GM23338 (cell line): ENCODE measurements at regions not wholly inside any gene's neighbourhood (a gene's known extent, or its start where the extent isn't known, plus 50 kb on each side); places are given as distances from the start of the nearest gene placed in this dataset.

Experiments
- ATAC-seq: fragments of 200-7000 bp; cut with Tn5 transposase; 3 replicates; pipeline ENCODE4 v1.9.1; 2020
- DNase-seq: peaks from one replicate; pipeline ENCODE4 v3.0.0-alpha.2; 2015; ENCODE audit warnings: low spot score
- H2AFZ ChIP-seq: fragments of 200-600 bp; sonication (generic); 2 replicates; pipeline ENCODE4 v1.8.0; 2016; ENCODE audit warnings: antibody characterized with exemption, mild to moderate bottlenecking, moderate library complexity
- H3F3A ChIP-seq: fragments of 200-600 bp; sonication (generic); replicated peaks from 2 replicates; pipeline ENCODE4 v1.8.0; 2017; ENCODE audit warnings: antibody characterized with exemption, mixed run types, low read depth
- H3K27ac ChIP-seq: fragments of 200-600 bp; sonication (generic); 2 replicates; pipeline ENCODE4 v1.6.1; 2016; ENCODE audit warnings: low read depth
- H3K27me3 ChIP-seq: fragments of 200-600 bp; sonication (generic); 2 replicates; pipeline ENCODE4 v1.8.0; 2016; ENCODE audit warnings: mild to moderate bottlenecking, mixed run types, moderate library complexity; ENCODE audit not compliant: insufficient read depth
- H3K36me3 ChIP-seq: fragments of 200-600 bp; sonication (generic); 2 replicates; pipeline ENCODE4 v1.8.0; 2016; ENCODE audit warnings: mild to moderate bottlenecking; ENCODE audit not compliant: insufficient read depth
- H3K4me1 ChIP-seq: fragments of 200-600 bp; sonication (generic); 2 replicates; pipeline ENCODE4 v1.8.0; 2016; ENCODE audit warnings: mild to moderate bottlenecking, moderate library complexity; ENCODE audit not compliant: insufficient read depth
- H3K4me2 ChIP-seq: fragments of 200-600 bp; sonication (generic); 2 replicates; pipeline ENCODE4 v1.7.1; 2017; ENCODE audit warnings: mixed run types
- H3K4me3 ChIP-seq: fragments of 200-600 bp; sonication (generic); 2 replicates; pipeline ENCODE4 v1.6.1; 2016; ENCODE audit warnings: mixed run types
- H3K79me2 ChIP-seq: fragments of 200-600 bp; sonication (generic); replicated peaks from 2 replicates; pipeline ENCODE4 v1.8.0; 2017; ENCODE audit warnings: mild to moderate bottlenecking; ENCODE audit not compliant: insufficient read depth
- H3K9me2 ChIP-seq: fragments of 200-600 bp; sonication (generic); 2 replicates; pipeline ENCODE4 v1.8.0; 2017; ENCODE audit not compliant: insufficient read depth
- H4K20me1 ChIP-seq: fragments of 200-600 bp; sonication (generic); replicated peaks from 2 replicates; pipeline ENCODE4 v1.8.0; 2017; ENCODE audit warnings: mild to moderate bottlenecking; ENCODE audit not compliant: insufficient read depth
- H3K27ac Mint-ChIP-seq: 2 replicates; pipeline ENCODE4 v1.8.0; 2020; ENCODE audit warnings: inconsistent platforms, mild to moderate bottlenecking, moderate library complexity, mixed read lengths
- H3K27me3 Mint-ChIP-seq: 3 replicates; pipeline ENCODE4 v1.8.0; 2022; ENCODE audit warnings: low read depth, mild to moderate bottlenecking, moderate library complexity, mixed read lengths, inconsistent platforms; ENCODE audit not compliant: insufficient read depth, poor library complexity
- H3K36me3 Mint-ChIP-seq: 3 replicates; pipeline ENCODE4 v1.8.0; 2021; ENCODE audit warnings: low read depth, mild to moderate bottlenecking, inconsistent platforms, moderate library complexity, mixed read lengths
- H3K4me1 Mint-ChIP-seq: 3 replicates; pipeline ENCODE4 v1.8.0; 2020; ENCODE audit warnings: mild to moderate bottlenecking, inconsistent platforms, mixed read lengths
- H3K4me3 Mint-ChIP-seq: 3 replicates; pipeline ENCODE4 v1.8.0; 2021; ENCODE audit warnings: moderate library complexity, mild to moderate bottlenecking, inconsistent platforms, mixed read lengths
- H3K9me3 Mint-ChIP-seq: 3 replicates; pipeline ENCODE4 v1.8.0; 2020; ENCODE audit warnings: moderate library complexity, mild to moderate bottlenecking, inconsistent platforms, mixed read lengths
- CREB1 ChIP-seq: fragments of 250-450 bp; sonication (Bioruptor Pico); IDR thresholded peaks from 2 replicates; pipeline ENCODE4 v1.5.0; 2020; ENCODE audit warnings: low read depth, mild to moderate bottlenecking, moderate library complexity
- NANOG ChIP-seq: IDR thresholded peaks from 2 replicates; pipeline ENCODE4 v1.6.1; 2016; ENCODE audit warnings: antibody characterized with exemption, borderline replicate concordance
- POLR2AphosphoS5 ChIP-seq: IDR thresholded peaks from 2 replicates; pipeline ENCODE4 v1.6.1; 2016; ENCODE audit warnings: antibody characterized with exemption, low read depth
- STAT1 ChIP-seq: IDR thresholded peaks from one replicate; pipeline ENCODE4 v1.6.1; 2016; ENCODE audit warnings: antibody characterized with exemption; ENCODE audit not compliant: unreplicated experiment
- ZNF114 ChIP-seq: fragments of 250-450 bp; sonication (Bioruptor Pico); IDR thresholded peaks from 2 replicates; pipeline ENCODE4 v1.5.0; 2020; ENCODE audit warnings: mild to moderate bottlenecking, moderate library complexity
- ZNF331 ChIP-seq: fragments of 250-450 bp; sonication (Bioruptor Pico); IDR thresholded peaks from 2 replicates; pipeline ENCODE4 v1.5.0; 2020; ENCODE audit warnings: low read depth, mild to moderate bottlenecking, moderate library complexity
- TF ChIP-seq, protein P1 (sequence below): IDR thresholded peaks from one replicate; pipeline ENCODE4 v1.6.1; 2018; ENCODE audit warnings: antibody characterized with exemption; ENCODE audit not compliant: unreplicated experiment
- TF ChIP-seq, protein P2 (sequence below), 2 experiments: fragments of 200-600 bp in 1 of 2; sonication (generic) in 1 of 2; conservative IDR thresholded peaks; 2 replicates each; pipeline versions ENCODE4 v1.5.1 to v1.6.1; 2016 to 2017; ENCODE audit warnings: antibody characterized with exemption in 2 of 2, low read depth in 2 of 2, mild to moderate bottlenecking in 2 of 2, moderate library complexity in 1 of 2
- TF ChIP-seq, protein P3 (sequence below): fragments of 250-450 bp; sonication (Bioruptor Pico); IDR thresholded peaks from 2 replicates; pipeline ENCODE4 v1.5.0; 2020; ENCODE audit warnings: mild to moderate bottlenecking, moderate library complexity

DNA sequence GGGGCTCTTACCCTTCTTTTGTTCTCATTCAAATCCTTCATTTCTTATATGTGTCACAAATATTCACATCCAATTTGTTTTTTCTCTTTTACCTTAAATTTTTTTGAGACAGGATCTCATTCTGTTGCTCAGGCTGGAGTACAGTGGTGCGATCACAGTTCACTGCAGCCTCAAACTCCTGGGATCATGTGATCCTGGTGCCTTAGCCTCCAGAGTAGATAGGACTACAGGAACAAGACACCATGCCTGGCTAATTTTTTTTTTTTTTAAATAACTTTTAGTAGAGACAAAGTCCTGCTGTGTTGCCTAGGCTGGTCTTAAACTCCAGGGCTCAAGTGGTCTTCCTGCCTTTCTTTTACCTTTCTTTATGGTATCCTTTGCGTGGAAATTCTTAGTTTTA lies 66.5 kb downstream of the POLR2M start:
- H3K79me2 ChIP-seq = no peaks in the 10 kb centered on the region
- peaks cover 4% of the 10 kb centered on the region for H3K27me3 Mint-ChIP-seq
- H3K4me1 ChIP-seq = peaks cover 5% of the 10 kb centered on the region; the same call in 1 of the 2 replicates
- no peak overlapping the region for H3K4me3 Mint-ChIP-seq
- no peak overlapping the region for H3K4me2 ChIP-seq
- no peak overlapping the region for H3K4me3 ChIP-seq
- ATAC-seq (no peak), DNase-seq (no peak)
- H3K27me3 ChIP-seq = no peaks in the 10 kb centered on the region
- TF ChIP-seq CREB1 (CRISPR knock-in tag) = no peak
- TF ChIP-seq, protein P1, sequence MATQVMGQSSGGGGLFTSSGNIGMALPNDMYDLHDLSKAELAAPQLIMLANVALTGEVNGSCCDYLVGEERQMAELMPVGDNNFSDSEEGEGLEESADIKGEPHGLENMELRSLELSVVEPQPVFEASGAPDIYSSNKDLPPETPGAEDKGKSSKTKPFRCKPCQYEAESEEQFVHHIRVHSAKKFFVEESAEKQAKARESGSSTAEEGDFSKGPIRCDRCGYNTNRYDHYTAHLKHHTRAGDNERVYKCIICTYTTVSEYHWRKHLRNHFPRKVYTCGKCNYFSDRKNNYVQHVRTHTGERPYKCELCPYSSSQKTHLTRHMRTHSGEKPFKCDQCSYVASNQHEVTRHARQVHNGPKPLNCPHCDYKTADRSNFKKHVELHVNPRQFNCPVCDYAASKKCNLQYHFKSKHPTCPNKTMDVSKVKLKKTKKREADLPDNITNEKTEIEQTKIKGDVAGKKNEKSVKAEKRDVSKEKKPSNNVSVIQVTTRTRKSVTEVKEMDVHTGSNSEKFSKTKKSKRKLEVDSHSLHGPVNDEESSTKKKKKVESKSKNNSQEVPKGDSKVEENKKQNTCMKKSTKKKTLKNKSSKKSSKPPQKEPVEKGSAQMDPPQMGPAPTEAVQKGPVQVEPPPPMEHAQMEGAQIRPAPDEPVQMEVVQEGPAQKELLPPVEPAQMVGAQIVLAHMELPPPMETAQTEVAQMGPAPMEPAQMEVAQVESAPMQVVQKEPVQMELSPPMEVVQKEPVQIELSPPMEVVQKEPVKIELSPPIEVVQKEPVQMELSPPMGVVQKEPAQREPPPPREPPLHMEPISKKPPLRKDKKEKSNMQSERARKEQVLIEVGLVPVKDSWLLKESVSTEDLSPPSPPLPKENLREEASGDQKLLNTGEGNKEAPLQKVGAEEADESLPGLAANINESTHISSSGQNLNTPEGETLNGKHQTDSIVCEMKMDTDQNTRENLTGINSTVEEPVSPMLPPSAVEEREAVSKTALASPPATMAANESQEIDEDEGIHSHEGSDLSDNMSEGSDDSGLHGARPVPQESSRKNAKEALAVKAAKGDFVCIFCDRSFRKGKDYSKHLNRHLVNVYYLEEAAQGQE = no peak
- TF ChIP-seq STAT1 = no peak
- TF ChIP-seq, protein P2, sequence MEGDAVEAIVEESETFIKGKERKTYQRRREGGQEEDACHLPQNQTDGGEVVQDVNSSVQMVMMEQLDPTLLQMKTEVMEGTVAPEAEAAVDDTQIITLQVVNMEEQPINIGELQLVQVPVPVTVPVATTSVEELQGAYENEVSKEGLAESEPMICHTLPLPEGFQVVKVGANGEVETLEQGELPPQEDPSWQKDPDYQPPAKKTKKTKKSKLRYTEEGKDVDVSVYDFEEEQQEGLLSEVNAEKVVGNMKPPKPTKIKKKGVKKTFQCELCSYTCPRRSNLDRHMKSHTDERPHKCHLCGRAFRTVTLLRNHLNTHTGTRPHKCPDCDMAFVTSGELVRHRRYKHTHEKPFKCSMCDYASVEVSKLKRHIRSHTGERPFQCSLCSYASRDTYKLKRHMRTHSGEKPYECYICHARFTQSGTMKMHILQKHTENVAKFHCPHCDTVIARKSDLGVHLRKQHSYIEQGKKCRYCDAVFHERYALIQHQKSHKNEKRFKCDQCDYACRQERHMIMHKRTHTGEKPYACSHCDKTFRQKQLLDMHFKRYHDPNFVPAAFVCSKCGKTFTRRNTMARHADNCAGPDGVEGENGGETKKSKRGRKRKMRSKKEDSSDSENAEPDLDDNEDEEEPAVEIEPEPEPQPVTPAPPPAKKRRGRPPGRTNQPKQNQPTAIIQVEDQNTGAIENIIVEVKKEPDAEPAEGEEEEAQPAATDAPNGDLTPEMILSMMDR (conservative IDR thresholded peaks at IDR 0.05; ENCODE audit: low read depth in 2 of 2) = no peak
- no peak for TF ChIP-seq ZNF331 (CRISPR knock-in tag)
- TF ChIP-seq, protein P3, sequence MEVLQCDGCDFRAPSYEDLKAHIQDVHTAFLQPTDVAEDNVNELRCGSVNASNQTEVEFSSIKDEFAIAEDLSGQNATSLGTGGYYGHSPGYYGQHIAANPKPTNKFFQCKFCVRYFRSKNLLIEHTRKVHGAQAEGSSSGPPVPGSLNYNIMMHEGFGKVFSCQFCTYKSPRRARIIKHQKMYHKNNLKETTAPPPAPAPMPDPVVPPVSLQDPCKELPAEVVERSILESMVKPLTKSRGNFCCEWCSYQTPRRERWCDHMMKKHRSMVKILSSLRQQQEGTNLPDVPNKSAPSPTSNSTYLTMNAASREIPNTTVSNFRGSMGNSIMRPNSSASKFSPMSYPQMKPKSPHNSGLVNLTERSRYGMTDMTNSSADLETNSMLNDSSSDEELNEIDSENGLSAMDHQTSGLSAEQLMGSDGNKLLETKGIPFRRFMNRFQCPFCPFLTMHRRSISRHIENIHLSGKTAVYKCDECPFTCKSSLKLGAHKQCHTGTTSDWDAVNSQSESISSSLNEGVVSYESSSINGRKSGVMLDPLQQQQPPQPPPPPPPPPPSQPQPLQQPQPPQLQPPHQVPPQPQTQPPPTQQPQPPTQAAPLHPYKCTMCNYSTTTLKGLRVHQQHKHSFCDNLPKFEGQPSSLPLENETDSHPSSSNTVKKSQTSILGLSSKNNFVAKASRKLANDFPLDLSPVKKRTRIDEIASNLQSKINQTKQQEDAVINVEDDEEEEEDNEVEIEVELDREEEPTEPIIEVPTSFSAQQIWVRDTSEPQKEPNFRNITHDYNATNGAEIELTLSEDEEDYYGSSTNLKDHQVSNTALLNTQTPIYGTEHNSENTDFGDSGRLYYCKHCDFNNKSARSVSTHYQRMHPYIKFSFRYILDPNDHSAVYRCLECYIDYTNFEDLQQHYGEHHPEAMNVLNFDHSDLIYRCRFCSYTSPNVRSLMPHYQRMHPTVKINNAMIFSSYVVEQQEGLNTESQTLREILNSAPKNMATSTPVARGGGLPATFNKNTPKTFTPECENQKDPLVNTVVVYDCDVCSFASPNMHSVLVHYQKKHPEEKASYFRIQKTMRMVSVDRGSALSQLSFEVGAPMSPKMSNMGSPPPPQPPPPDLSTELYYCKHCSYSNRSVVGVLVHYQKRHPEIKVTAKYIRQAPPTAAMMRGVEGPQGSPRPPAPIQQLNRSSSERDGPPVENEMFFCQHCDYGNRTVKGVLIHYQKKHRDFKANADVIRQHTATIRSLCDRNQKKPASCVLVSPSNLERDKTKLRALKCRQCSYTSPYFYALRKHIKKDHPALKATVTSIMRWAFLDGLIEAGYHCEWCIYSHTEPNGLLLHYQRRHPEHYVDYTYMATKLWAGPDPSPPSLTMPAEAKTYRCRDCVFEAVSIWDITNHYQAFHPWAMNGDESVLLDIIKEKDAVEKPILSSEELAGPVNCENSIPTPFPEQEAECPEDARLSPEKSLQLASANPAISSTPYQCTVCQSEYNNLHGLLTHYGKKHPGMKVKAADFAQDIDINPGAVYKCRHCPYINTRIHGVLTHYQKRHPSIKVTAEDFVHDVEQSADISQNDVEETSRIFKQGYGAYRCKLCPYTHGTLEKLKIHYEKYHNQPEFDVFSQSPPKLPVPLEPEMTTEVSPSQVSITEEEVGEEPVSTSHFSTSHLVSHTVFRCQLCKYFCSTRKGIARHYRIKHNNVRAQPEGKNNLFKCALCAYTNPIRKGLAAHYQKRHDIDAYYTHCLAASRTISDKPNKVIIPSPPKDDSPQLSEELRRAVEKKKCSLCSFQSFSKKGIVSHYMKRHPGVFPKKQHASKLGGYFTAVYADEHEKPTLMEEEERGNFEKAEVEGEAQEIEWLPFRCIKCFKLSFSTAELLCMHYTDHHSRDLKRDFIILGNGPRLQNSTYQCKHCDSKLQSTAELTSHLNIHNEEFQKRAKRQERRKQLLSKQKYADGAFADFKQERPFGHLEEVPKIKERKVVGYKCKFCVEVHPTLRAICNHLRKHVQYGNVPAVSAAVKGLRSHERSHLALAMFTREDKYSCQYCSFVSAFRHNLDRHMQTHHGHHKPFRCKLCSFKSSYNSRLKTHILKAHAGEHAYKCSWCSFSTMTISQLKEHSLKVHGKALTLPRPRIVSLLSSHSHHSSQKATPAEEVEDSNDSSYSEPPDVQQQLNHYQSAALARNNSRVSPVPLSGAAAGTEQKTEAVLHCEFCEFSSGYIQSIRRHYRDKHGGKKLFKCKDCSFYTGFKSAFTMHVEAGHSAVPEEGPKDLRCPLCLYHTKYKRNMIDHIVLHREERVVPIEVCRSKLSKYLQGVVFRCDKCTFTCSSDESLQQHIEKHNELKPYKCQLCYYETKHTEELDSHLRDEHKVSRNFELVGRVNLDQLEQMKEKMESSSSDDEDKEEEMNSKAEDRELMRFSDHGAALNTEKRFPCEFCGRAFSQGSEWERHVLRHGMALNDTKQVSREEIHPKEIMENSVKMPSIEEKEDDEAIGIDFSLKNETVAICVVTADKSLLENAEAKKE (CRISPR knock-in tag) = no peak
- TF ChIP-seq NANOG = no peak
- no peak for TF ChIP-seq POLR2AphosphoS5
- TF ChIP-seq ZNF114 (CRISPR knock-in tag) = no peak
- H3K27ac ChIP-seq = no peak overlapping the region
- no peaks in the 10 kb centered on the region for H3K9me3 Mint-ChIP-seq
- no peaks in the 10 kb centered on the region for H3F3A ChIP-seq
- H3K27ac Mint-ChIP-seq = no peak overlapping the region
- H3K36me3 Mint-ChIP-seq = no peaks in the 10 kb centered on the region
- peaks cover 13% of the 10 kb centered on the region for H3K4me1 Mint-ChIP-seq
- no peaks in the 10 kb centered on the region for H4K20me1 ChIP-seq
- no peaks in the 10 kb centered on the region for H3K36me3 ChIP-seq
- H2AFZ ChIP-seq = no peak overlapping the region; the same call in 1 of the 2 replicates
- H3K9me2 ChIP-seq = 0 out of 2 replicates have a peak, but pooled peaks cover 5% of the 10 kb centered on the region
